K562 (cell line): ENCODE measurements at regions not wholly inside any gene's neighbourhood (a gene's known extent, or its start where the extent isn't known, plus 50 kb on each side); places are given as distances from the start of the nearest gene placed in this dataset.

Experiments
- ATAC-seq: fragments of 200-7000 bp; cut with Tn5 transposase; 3 replicates; pipeline ENCODE4 v1.9.1; 2020; ENCODE audit warnings: moderate library complexity
- BruUV-seq: library from RNA; stranded (reverse); fragments of 400-500 nt; replicated peaks from 2 replicates; lab custom pipeline; 2021; lab: Mats Ljungman, UMichigan
- CTCF ChIA-PET: fragments of 300-600 bp; formaldehyde crosslinking; extraction: SDS; loops from one replicate; lab custom pipeline; 2021; ENCODE audit warnings: low intra/inter-chr PET ratio; lab: Yijun Ruan, JAX
- POLR2A ChIA-PET: fragments of 300-600, 350-650 bp; sonication (Branson Sonifier 250); formaldehyde crosslinking; extraction: SDS; loops from one replicate; lab custom pipeline; 2021; ENCODE audit warnings: antibody characterized with exemption, inconsistent platforms; lab: Yijun Ruan, JAX
- DNase-seq, 4 experiments: peaks; one replicate each; pipeline versions ENCODE4 v3.0.0 to v3.0.0-alpha.2; 2011 to 2018; ENCODE audit warnings: low spot score in 3 of 4, mixed read lengths in 3 of 4; ENCODE audit errors: extremely low read depth in 1 of 4
- FAIRE-seq: peaks from 2 replicates; lab custom pipeline; 2011; peaks lifted over from hg19 to GRCh38; lab: Jason Lieb, UNC
- H2AFZ ChIP-seq: 2 replicates; pipeline ENCODE4 v1.6.0; 2011; ENCODE audit warnings: low read depth, low read length, control low read depth, inconsistent platforms
- H3K27ac ChIP-seq: fragments of 200-600 bp; 3 replicates; pipeline ENCODE4 v1.8.0; 2011; ENCODE audit warnings: low read depth, mild to moderate bottlenecking, control low read depth, inconsistent platforms, low read length, moderate library complexity, mixed read lengths; ENCODE audit errors: extremely low read depth
- H3K27me3 ChIP-seq, 2 experiments: fragments of 300-600 bp in 1 of 2; 2 replicates in 1 of 2; 3 replicates in 1 of 2; pipeline versions ENCODE4 v1.6.0 to v1.8.0; 2011; ENCODE audit warnings: inconsistent platforms in 2 of 2, low read length in 2 of 2, mild to moderate bottlenecking in 1 of 2, mixed read lengths in 1 of 2, moderate library complexity in 1 of 2; ENCODE audit not compliant: control insufficient read depth in 2 of 2, insufficient read depth in 2 of 2
- H3K36me3 ChIP-seq: fragments of 300-600 bp; 3 replicates; pipeline ENCODE4 v1.8.0; 2011; ENCODE audit warnings: mild to moderate bottlenecking, low read length, inconsistent platforms; ENCODE audit not compliant: control insufficient read depth, insufficient read depth
- H3K4me1 ChIP-seq, 2 experiments: fragments of 200-600 bp in 1 of 2; replicated peaks in 1 of 2; 2 replicates in 1 of 2; 3 replicates in 1 of 2; pipeline versions ENCODE4 v1.5.1 to v1.8.0; 2011; ENCODE audit warnings: inconsistent platforms in 2 of 2, low read length in 2 of 2, mild to moderate bottlenecking in 1 of 2, mixed read lengths in 1 of 2, moderate library complexity in 1 of 2; ENCODE audit not compliant: control insufficient read depth in 2 of 2, insufficient read depth in 2 of 2
- H3K4me2 ChIP-seq: 2 replicates; pipeline ENCODE4 v1.6.1; 2011; ENCODE audit warnings: low read length, control low read depth, inconsistent platforms, mixed read lengths; ENCODE audit not compliant: insufficient read depth
- H3K4me3 ChIP-seq: fragments of 200-600 bp; sonication (generic), shearing (Covaris generic); 2 replicates; pipeline ENCODE4 v1.5.1; 2016; ENCODE audit warnings: control low read depth, inconsistent platforms
- H3K79me2 ChIP-seq: fragments of 200-600 bp; 3 replicates; pipeline ENCODE4 v1.8.0; 2011; ENCODE audit warnings: low read length, inconsistent platforms; ENCODE audit not compliant: control insufficient read depth, insufficient read depth
- H3K9ac ChIP-seq, 2 experiments: 2 replicates each; pipeline versions ENCODE4 v1.6.0 to v1.6.1; 2011; ENCODE audit warnings: low read depth in 2 of 2, low read length in 2 of 2, control low read depth in 1 of 2, inconsistent platforms in 1 of 2, mild to moderate bottlenecking in 1 of 2, mixed read lengths in 1 of 2; ENCODE audit not compliant: insufficient read depth in 1 of 2
- H3K9me1 ChIP-seq: one replicate; pipeline ENCODE4 v1.6.0; 2011; ENCODE audit warnings: inconsistent platforms, mild to moderate bottlenecking, low read length, moderate library complexity; ENCODE audit not compliant: control insufficient read depth, insufficient read depth
- H3K9me3 ChIP-seq: replicated peaks from 2 replicates; pipeline ENCODE4 v1.5.1; 2011; ENCODE audit warnings: low read depth, low read length, inconsistent platforms; ENCODE audit not compliant: control insufficient read depth, insufficient read depth
- H4K20me1 ChIP-seq: replicated peaks from 2 replicates; pipeline ENCODE4 v1.6.1; 2011; ENCODE audit warnings: low read length, inconsistent platforms, mixed read lengths; ENCODE audit not compliant: control insufficient read depth, insufficient read depth
- ELK3 ChIP-seq: fragments of 450-650 bp; formaldehyde crosslinking; IDR thresholded peaks from 2 replicates; pipeline ENCODE4 v1.4.0; 2020; ENCODE audit warnings: mild to moderate bottlenecking
- EP400 ChIP-seq: fragments of 450-650 bp; IDR thresholded peaks from 2 replicates; pipeline ENCODE4 v1.6.1; 2017; ENCODE audit warnings: antibody characterized with exemption, mild to moderate bottlenecking, moderate library complexity
- FUS ChIP-seq: fragments of 200-400 bp; formaldehyde crosslinking; optimal IDR thresholded peaks from 2 replicates; pipeline ENCODE3; 2017; ENCODE audit warnings: low read depth, low read length
- HNRNPH1 ChIP-seq: fragments of 200-400 bp; formaldehyde crosslinking; optimal IDR thresholded peaks from 2 replicates; pipeline ENCODE3; 2017; ENCODE audit warnings: low read depth, mild to moderate bottlenecking, low read length, moderate library complexity
- KDM2B ChIP-seq: fragments of 250-450 bp; sonication (Bioruptor Pico); IDR thresholded peaks from 2 replicates; pipeline ENCODE4 v1.8.0; 2021; ENCODE audit warnings: mild to moderate bottlenecking, moderate library complexity
- L3MBTL2 ChIP-seq: fragments of 450-650 bp; IDR thresholded peaks from 2 replicates; pipeline ENCODE4 v1.6.1; 2016; ENCODE audit warnings: mild to moderate bottlenecking, moderate library complexity
- MEIS2 ChIP-seq: fragments of 450-650 bp; IDR thresholded peaks from 2 replicates; pipeline ENCODE4 v1.6.1; 2014; ENCODE audit warnings: mild to moderate bottlenecking; ENCODE audit not compliant: partially characterized antibody
- MTA1 ChIP-seq: fragments of 450-650 bp; IDR thresholded peaks from 2 replicates; pipeline ENCODE4 v1.6.1; 2017; ENCODE audit warnings: borderline replicate concordance
- NR1H2 ChIP-seq: sonication (generic); formaldehyde crosslinking; IDR thresholded peaks from 2 replicates; pipeline ENCODE4 v1.4.0; 2020; ENCODE audit warnings: mild to moderate bottlenecking, missing genetic modification reagents
- TOE1 ChIP-seq, 2 experiments: fragments of 450-650 bp in 1 of 2; sonication (generic) in 1 of 2; formaldehyde crosslinking in 1 of 2; IDR thresholded peaks; 2 replicates each; pipeline versions ENCODE4 v1.7.1 to v1.8.0; 2016 to 2022; ENCODE audit warnings: borderline replicate concordance in 2 of 2, mild to moderate bottlenecking in 2 of 2, antibody characterized with exemption in 1 of 2, inconsistent platforms in 1 of 2, low read depth in 1 of 2, missing genetic modification reagents in 1 of 2, moderate library complexity in 1 of 2
- TRIM28 ChIP-seq: fragments of 450-650 bp; IDR thresholded peaks from 2 replicates; pipeline ENCODE4 v1.6.1; 2017
- XRCC3 ChIP-seq: fragments of 450-650 bp; IDR thresholded peaks from 2 replicates; pipeline ENCODE4 v1.6.1; 2017; ENCODE audit warnings: mild to moderate bottlenecking, moderate library complexity
- ZFPM2 ChIP-seq: fragments of 250-450 bp; sonication (Bioruptor Pico); IDR thresholded peaks from 2 replicates; pipeline ENCODE4 v1.5.1; 2022; ENCODE audit warnings: mild to moderate bottlenecking
- ZNF134 ChIP-seq: fragments of 250-450 bp; sonication (Bioruptor Pico); conservative IDR thresholded peaks from 2 replicates; pipeline ENCODE4 v1.4.0; 2020
- ZNF583 ChIP-seq: fragments of 250-450 bp; sonication (Bioruptor Pico); IDR thresholded peaks from 2 replicates; pipeline ENCODE4 v1.4.0; 2020
- ZNF586 ChIP-seq: fragments of 450-650 bp; formaldehyde crosslinking; conservative IDR thresholded peaks from 2 replicates; pipeline ENCODE4 v1.4.0; 2020; ENCODE audit warnings: mild to moderate bottlenecking, moderate library complexity
- WGBS: fragments of 100-300 bp; shearing (Covaris generic); methylation state at CpG from one replicate; pipeline ENCODE4 v1.1.6; 2016; ENCODE audit warnings: low coverage, mixed read lengths; ENCODE audit not compliant: insufficient coverage; ENCODE audit errors: missing lambda C conversion rate; 5-methylcytosine and 5-hydroxymethylcytosine counted together
- in situ Hi-C: fragments of 300-500 bp; cut with MboI; formaldehyde crosslinking; loops from 4 replicates; pipeline ENCODE4 v1.15.0; 2018; ENCODE audit warnings: inconsistent platforms, mixed read lengths
- intact Hi-C: fragments of 100-400 bp; cut with micrococcal nuclease; formaldehyde crosslinking; loops from 2 replicates; pipeline ENCODE4 v1.14.2; 2022
- TF ChIP-seq, protein P1 (sequence below): fragments of 250-450 bp; sonication (Bioruptor Pico); IDR thresholded peaks from 2 replicates; pipeline ENCODE4 v1.8.0; 2021; ENCODE audit warnings: moderate library complexity, mild to moderate bottlenecking, inconsistent platforms
- TF ChIP-seq, protein P2 (sequence below): fragments of 450-650 bp; IDR thresholded peaks from 2 replicates; pipeline ENCODE4 v1.6.1; 2017; ENCODE audit warnings: antibody characterized with exemption

DNA sequence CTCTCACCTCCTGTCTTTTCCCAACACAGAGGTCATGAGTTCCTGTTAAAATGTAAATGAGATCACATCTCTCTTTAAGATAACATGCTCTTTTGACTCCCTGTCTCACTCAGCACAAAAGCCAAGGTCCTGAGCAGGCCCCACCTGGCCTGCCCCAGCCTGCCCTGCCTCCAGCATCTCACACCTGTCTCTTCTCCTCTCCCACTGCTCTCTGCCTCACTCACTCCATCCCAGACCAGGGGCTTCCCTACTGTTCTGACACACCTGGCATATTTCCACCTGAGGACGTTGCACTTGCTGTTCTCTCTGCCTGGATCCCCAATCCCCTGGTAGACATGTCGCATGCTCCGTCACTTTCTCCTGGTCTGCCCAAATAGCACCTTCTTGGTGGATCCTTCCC is 285.0 kb upstream of the ZMIZ1 start:
- Histone ChIP-seq H3K79me2 (no peaks in the 10 kb centered on the region), H3K27ac (no peak overlapping the region), H3K9me1 (no peaks in the 10 kb centered on the region), H3K4me2 (no peak overlapping the region), H2AFZ (no peak overlapping the region), H4K20me1 (no peaks in the 10 kb centered on the region; the same call in 1 of the 2 replicates), H3K27me3 (peaks cover 8 to 41% of the 10 kb centered on the region in 2 experiments; a peak in 3 of 5 replicates), H3K36me3 (no peaks in the 10 kb centered on the region), H3K4me1 (no peaks in the 10 kb centered on the region), H3K4me3 (no peak overlapping the region), H3K9me3 (no peaks in the 10 kb centered on the region), H3K9ac (no peak overlapping the region)
- no peak for FAIRE-seq
- in situ Hi-C loops, result no loop called here
- TF ChIP-seq ZNF583 (CRISPR knock-in tag), result no peak
- TF ChIP-seq MTA1, result no peak
- TF ChIP-seq, protein P1, sequence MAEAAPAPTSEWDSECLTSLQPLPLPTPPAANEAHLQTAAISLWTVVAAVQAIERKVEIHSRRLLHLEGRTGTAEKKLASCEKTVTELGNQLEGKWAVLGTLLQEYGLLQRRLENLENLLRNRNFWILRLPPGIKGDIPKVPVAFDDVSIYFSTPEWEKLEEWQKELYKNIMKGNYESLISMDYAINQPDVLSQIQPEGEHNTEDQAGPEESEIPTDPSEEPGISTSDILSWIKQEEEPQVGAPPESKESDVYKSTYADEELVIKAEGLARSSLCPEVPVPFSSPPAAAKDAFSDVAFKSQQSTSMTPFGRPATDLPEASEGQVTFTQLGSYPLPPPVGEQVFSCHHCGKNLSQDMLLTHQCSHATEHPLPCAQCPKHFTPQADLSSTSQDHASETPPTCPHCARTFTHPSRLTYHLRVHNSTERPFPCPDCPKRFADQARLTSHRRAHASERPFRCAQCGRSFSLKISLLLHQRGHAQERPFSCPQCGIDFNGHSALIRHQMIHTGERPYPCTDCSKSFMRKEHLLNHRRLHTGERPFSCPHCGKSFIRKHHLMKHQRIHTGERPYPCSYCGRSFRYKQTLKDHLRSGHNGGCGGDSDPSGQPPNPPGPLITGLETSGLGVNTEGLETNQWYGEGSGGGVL (CRISPR knock-in tag), result no peak
- TF ChIP-seq NR1H2 (CRISPR knock-in tag), result no peak
- no peak for TF ChIP-seq ELK3 (CRISPR knock-in tag)
- no peak for TF ChIP-seq XRCC3
- no peak for TF ChIP-seq ZFPM2 (CRISPR knock-in tag)
- no peak for TF ChIP-seq HNRNPH1
- no peak for TF ChIP-seq ZNF586
- no peak for TF ChIP-seq TRIM28
- TF ChIP-seq, protein P2, sequence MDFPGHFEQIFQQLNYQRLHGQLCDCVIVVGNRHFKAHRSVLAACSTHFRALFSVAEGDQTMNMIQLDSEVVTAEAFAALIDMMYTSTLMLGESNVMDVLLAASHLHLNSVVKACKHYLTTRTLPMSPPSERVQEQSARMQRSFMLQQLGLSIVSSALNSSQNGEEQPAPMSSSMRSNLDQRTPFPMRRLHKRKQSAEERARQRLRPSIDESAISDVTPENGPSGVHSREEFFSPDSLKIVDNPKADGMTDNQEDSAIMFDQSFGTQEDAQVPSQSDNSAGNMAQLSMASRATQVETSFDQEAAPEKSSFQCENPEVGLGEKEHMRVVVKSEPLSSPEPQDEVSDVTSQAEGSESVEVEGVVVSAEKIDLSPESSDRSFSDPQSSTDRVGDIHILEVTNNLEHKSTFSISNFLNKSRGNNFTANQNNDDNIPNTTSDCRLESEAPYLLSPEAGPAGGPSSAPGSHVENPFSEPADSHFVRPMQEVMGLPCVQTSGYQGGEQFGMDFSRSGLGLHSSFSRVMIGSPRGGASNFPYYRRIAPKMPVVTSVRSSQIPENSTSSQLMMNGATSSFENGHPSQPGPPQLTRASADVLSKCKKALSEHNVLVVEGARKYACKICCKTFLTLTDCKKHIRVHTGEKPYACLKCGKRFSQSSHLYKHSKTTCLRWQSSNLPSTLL, result no peak
- no peak for TF ChIP-seq KDM2B (CRISPR knock-in tag)
- no peak for TF ChIP-seq L3MBTL2
- TF ChIP-seq EP400, result no peak
- TF ChIP-seq MEIS2, result no peak
- TF ChIP-seq FUS, result no peak
- no peak for TF ChIP-seq TOE1 (IDR thresholded peaks at IDR 0.05; ENCODE audit: borderline replicate concordance)
- no peak for TF ChIP-seq TOE1 (CRISPR knock-in tag; IDR thresholded peaks at IDR 0.05; ENCODE audit: borderline replicate concordance, low read depth)
- TF ChIP-seq ZNF134, result no peak
- 4% methylated on average over 3 of the region's 3 CpGs for WGBS
- BruUV-seq, result no TSS peak
- ATAC-seq, result no peak
- POLR2A ChIA-PET, result no interaction called here
- DNase-seq, result no peak
- intact Hi-C loops, result no loop called here
- CTCF ChIA-PET, result no interaction called here
